HG03025 (cell line): ENCODE measurements at regions not wholly inside any gene's neighbourhood (a gene's known extent, or its start where the extent isn't known, plus 50 kb on each side); places are given as distances from the start of the nearest gene placed in this dataset.
"Not testable (repeated sequence)": the region's sequence is repeated elsewhere in the genome, so short reads cannot be mapped to it uniquely, and the experiment has no call there.

Experiments used
- ATAC-seq: cut with Tn5 transposase; IDR thresholded peaks from one replicate; pipeline ENCODE4 v1.9.1; 2021; ENCODE audit warnings: mild to moderate bottlenecking, moderate library complexity; ENCODE audit not compliant: unreplicated experiment, low FRiP score

DNA sequence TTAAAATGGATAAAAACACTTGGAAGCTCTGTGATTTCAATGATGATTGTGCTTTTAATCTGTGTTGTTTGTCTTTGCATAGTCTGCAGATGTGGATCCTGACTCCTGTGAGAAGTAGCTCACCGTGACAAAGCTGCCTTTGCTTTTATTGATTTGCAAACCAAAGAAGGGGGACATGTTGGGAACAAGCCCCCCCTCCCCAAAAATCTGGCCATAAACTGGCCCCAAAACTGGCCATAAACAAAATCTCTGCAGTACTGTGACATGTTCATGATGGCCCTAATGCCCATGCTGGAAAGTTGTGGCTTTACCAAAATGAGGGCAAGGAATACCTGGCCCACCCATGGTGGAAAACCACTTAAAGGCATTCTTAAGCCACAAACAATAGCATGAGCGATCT is 202.4 kb downstream of the YTHDC2 start:
- ATAC-seq, result not testable (repeated sequence)

- no peak for ATAC-seq
These were observed 206.1 kb downstream of the YTHDC2 start for GRCh38 chr5:113719549-113719948.

DNA sequence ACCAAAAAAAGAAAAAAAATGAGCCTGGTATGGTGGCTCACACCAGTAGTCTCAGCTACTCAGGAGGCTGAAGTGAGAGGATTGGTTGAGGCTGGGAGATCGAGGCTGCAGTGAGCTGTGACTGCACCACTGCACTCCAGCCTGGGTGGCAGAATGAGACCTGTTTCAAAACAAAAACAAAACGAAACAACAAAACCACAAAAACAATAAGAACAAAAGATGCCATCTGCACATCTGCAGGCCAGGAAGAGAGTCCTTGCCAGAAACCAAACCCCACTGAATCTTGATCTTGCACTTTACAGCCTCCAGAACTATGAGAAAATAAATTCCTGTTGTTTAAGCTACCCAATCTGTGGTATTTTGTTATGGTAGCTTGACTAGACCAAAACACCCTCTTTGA is 207.7 kb downstream of the YTHDC2 start:
- no peak for ATAC-seq

DNA sequence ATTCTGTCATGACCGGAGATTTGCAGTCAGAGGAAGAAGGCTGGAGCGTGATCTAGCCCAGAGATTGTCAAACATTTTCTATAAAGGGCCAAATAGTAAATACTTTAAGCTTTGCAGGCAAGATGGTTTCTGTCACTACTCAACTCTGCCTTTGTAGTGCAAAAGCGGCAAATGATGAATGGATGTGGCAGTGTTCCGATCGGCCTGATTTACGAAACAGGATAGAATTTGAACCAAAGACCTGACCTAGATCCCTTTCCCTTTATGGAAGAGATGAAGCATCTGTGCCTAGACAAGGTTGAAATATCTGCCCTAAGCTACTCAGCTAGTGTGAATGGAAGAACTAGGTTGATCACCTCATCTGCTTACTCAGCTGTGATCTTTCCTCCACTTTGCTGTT is 209.5 kb downstream of the YTHDC2 start:
- no peak for ATAC-seq

GRCh38 chr5:113735751-113736150 is 222.3 kb downstream of the YTHDC2 start:
- ATAC-seq, result no peak

DNA sequence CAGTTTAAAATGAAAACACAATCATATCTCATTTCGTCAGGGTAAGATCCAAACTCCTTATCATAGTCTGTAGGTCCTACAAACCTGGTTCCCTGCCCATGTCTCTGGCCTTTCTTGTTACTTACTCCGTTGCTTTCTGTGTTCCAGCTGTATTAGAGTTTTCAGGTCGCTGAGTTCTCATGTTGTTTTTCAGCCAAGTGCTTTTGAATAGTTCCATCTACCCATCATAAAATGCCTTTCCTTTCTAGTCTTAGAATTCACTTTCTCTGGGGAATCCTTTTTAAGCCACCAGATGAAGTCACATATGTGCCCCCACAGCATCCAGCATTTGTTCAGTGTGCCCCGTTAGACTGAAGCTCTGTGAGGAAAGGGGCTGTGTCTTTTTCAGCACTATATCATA is 228.7 kb downstream of the YTHDC2 start:
- ATAC-seq, result no peak

GRCh38 chr5:113742639-113743038 is 229.1 kb downstream of the YTHDC2 start:
- ATAC-seq, result no peak

DNA sequence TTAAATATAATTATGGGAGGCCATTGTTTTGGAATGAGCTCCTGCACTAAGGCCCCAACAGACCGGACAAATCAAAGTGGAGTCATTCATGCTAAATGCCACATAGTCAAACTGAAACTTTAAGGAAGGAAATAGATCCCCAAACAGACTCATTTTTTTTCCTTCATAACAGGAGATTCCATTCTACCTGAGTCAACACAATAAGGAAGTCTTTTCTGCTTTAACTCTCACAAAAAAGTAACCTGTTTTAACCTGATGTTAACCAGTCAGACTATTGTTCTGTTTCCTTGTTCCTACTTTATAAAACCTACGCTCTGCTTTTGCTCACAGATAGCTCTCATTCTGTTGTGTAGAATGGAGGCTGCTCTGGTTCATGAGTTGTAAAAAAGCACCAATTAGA is 234.9 kb downstream of the YTHDC2 start:
- no peak for ATAC-seq

- no peak for ATAC-seq
These were observed 235.8 kb downstream of the YTHDC2 start for GRCh38 chr5:113749334-113749733.

DNA sequence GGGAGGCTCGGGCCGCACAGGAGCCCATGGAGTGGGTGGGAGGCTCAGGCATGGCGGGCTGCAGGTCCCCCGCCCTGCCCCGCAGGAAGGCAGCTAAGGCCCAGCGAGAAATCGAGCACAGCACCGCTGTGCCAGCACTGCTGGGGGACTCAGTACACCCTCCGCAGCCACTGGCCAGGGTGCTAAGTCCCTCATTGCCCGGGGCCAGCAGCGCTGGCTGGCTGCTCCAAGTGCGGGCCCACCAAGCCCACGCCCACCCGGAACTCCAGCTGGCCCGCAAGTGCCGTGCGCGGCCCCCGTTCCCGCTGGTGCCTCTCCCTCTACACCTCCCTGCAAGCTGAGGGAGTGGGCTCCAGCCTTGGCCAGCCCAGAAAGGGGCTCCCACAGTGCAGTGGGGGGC is 239.7 kb downstream of the YTHDC2 start:
- ATAC-seq, result not testable (repeated sequence)

DNA sequence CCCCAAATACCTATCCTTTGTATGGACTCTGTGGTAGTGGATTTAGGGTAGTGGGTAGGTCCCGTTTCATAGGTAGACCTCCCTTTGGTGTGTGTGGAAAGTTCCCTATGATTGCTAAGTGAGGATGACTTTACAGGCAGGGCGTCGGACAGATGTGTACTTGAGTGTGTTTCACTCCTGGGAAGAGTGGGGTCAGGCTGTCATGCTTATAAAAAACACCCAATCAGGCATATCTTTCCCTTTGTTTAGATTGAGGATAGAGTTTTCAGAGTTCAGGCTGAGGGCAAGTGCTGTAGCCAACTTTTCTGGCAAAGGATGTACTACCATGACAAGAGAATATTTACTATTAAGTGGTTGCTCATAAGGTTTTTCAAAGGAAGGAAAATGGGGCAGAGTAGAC is 242.0 kb downstream of the YTHDC2 start:
- no peak for ATAC-seq

- ATAC-seq, result no peak
These were observed 244.0 kb downstream of the YTHDC2 start for GRCh38 chr5:113757508-113757907.

GRCh38 chr5:113759505-113759904 is 246.0 kb downstream of the YTHDC2 start:
- no peak for ATAC-seq

GRCh38 chr5:113760486-113760885 is 247.0 kb downstream of the YTHDC2 start:
- ATAC-seq, result no peak

GRCh38 chr5:113761594-113761993 is 248.1 kb downstream of the YTHDC2 start:
- no peak for ATAC-seq

- no peak for ATAC-seq
These were observed 250.9 kb downstream of the YTHDC2 start for GRCh38 chr5:113764382-113764781.

DNA sequence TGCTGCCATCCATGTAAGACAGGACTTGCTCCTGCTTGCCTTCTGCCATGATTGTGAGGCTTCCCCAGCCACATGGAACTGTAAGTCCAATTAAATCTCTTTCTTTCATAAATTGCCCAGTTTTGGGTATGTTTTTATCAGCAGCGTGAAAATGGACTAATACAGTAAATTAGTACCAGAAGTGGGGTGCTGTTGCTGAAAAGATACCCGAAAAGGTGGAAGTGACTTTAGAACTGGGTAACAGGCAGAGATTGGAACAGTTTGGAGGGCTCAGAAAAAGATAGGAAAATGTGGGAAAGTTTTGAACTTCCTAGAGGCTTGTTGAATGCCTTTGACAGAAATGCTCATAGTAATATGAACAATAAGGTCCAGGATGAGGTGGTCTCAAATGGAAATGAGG is 253.3 kb downstream of the YTHDC2 start:
- ATAC-seq, result not testable (repeated sequence)

DNA sequence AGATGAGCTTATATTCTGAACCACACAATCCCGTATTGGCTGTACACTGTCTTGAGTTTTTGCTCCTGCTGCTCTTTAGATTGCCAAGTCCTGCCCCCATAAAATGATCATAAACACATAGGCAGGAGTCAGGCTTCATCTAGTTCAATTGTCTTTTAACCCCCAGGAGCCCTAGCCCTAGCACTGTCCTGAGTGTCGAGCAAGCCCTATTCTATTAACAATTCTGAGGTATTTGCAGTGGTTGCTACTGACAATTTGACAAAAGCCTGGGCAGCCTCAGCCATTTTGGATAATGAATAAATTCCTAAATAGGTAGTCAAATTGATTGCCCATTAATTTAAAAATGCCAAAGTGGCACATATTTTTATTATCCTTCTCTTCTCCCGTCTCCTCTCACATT is 257.2 kb downstream of the YTHDC2 start:
- no peak for ATAC-seq

DNA sequence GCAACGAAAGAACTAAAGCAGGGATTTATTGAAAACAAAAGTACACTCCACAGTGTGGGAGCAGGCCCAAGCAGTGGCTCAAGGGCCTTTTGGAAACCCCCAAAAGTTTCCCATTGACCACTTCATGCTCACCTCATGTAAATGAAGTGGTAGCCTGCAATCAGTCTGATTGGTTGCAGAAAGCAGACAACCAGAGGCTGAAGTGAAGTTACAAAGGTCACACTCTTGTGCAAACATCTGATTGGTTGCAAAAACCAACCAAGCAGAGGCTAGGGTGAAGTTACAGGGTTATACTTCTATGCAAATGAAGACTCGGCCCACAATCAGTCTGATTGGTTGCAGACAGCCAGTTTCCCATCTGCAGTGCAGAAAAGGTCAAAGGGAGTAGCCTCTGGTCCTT is 258.0 kb downstream of the YTHDC2 start:
- ATAC-seq, result no peak

DNA sequence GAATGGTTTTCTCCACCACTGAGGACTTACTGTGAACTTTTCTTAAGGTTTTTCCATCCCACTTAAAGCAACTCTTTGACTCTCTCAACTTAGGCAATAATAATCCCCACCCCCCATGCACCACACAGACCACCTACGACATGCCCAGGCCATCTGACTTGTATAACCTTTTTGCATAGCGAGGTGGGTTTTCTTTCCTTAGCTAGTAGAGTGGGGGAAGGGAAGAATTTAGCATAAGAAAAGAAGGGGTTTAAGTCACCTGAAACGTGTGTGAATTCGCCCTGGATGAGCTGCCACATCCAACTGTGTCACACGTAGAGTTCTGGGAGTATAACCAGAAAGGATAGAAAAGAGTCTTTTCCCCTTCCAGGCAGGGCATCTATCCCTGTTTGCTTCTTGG is 262.7 kb downstream of the YTHDC2 start:
- no peak for ATAC-seq

GRCh38 chr5:113776832-113777525 is 263.5 kb downstream of the YTHDC2 start:
- ATAC-seq, result no peak

GRCh38 chr5:113778147-113778546 is 264.7 kb downstream of the YTHDC2 start:
- ATAC-seq, result no peak

DNA sequence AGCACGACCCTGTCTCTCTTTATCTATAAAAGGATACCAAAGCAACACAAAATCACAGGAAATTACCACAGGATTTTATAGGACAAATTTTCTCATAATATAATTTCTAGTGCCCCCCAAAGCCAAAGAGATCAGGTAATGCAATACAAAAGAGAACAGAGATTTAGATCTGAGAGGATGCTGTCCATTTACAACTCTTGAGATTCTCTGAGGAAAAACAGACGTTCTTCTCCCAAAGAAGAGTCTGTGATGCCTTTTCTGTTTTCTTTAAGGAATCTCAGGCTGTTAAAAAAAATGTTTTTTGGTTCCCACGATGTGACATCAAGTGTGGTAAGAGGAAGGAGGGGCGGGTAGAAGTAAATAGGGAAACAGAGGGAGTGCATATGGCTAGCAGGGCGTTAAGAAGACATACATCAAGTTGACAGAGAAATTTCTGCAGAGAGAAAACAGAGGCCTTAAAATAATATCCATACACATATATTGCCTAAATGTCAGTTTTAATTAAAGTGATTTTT is 274.7 kb downstream of the YTHDC2 start:
- ATAC-seq, result no peak
